Inferior parietal cortex (tissue), 1 donor: ENCODE measurements at regions not wholly inside any gene's neighbourhood (a gene's known extent, or its start where the extent isn't known, plus 50 kb on each side); places are given as distances from the start of the nearest gene placed in this dataset.
"Not testable (repeated sequence)": the region's sequence is repeated elsewhere in the genome, so short reads cannot be mapped to it uniquely, and the experiment has no call there.

ENCODE experiments used
- DNase-seq: peaks from one replicate; pipeline ENCODE4 v3.0.0-alpha.2; 2016; ENCODE audit errors: extremely low spot score

- no peak for DNase-seq
Measured at GRCh38 chr10:93221171-93221496, 147.4 kb downstream of the CYP26A1 start.

- no peak for DNase-seq
Measured at GRCh38 chr10:93221521-93221920, 147.8 kb downstream of the CYP26A1 start.

GRCh38 chr10:93222211-93222754 is 148.6 kb downstream of the CYP26A1 start:
- DNase-seq, result no peak

GRCh38 chr10:93222876-93223275 is 149.2 kb downstream of the CYP26A1 start:
- DNase-seq, result no peak

GRCh38 chr10:93223336-93223735 is 149.6 kb downstream of the CYP26A1 start:
- DNase-seq, result no peak

- DNase-seq, result no peak
Measured at GRCh38 chr10:93224005-93224779, 150.5 kb downstream of the CYP26A1 start.

- no peak for DNase-seq
Measured at GRCh38 chr10:93225938-93226337, 152.2 kb downstream of the CYP26A1 start.

GRCh38 chr10:93226619-93227018 is 152.9 kb downstream of the CYP26A1 start:
- DNase-seq, result no peak

- DNase-seq, result not testable (repeated sequence)
Measured at GRCh38 chr10:93230596-93230995, 156.9 kb downstream of the CYP26A1 start.

GRCh38 chr10:93232159-93232558 is 158.5 kb downstream of the CYP26A1 start:
- DNase-seq, result not testable (repeated sequence)

GRCh38 chr10:93234940-93235339 is 161.2 kb downstream of the CYP26A1 start:
- not testable (repeated sequence) for DNase-seq

- DNase-seq, result no peak
Measured at GRCh38 chr10:93235686-93236085, 162.0 kb downstream of the CYP26A1 start.

GRCh38 chr10:93236393-93237040 is 162.8 kb downstream of the CYP26A1 start:
- no peak for DNase-seq

- no peak for DNase-seq
Measured at GRCh38 chr10:93245147-93245546, 171.5 kb downstream of the CYP26A1 start.

GRCh38 chr10:93245779-93246178 is 172.1 kb downstream of the CYP26A1 start:
- no peak for DNase-seq

- no peak for DNase-seq
Measured at GRCh38 chr10:93248583-93249227, 175.0 kb downstream of the CYP26A1 start.

GRCh38 chr10:93250010-93250409 is 176.3 kb downstream of the CYP26A1 start:
- DNase-seq, result no peak

- DNase-seq, result no peak
Measured at GRCh38 chr10:93254180-93254853, 180.6 kb downstream of the CYP26A1 start.

GRCh38 chr10:93255546-93255945 is 181.9 kb downstream of the CYP26A1 start:
- peak; percentile 3 for DNase-seq
